NB4 (cell line): ENCODE measurements at regions not wholly inside any gene's neighbourhood (a gene's known extent, or its start where the extent isn't known, plus 50 kb on each side); places are given as distances from the start of the nearest gene placed in this dataset.

Experiments used
- CTCF ChIP-seq: IDR thresholded peaks from one replicate; pipeline ENCODE4 v1.5.1; 2012; ENCODE audit warnings: low read depth, low read length
- MAX ChIP-seq: IDR thresholded peaks from 2 replicates; pipeline ENCODE4 v1.6.1; 2011; ENCODE audit warnings: low read depth, low read length
- MYC ChIP-seq: IDR thresholded peaks from 2 replicates; pipeline ENCODE4 v1.6.1; 2011; ENCODE audit warnings: low read depth, low read length
- POLR2A ChIP-seq: IDR thresholded peaks from 2 replicates; pipeline ENCODE4 v1.6.1; 2011; ENCODE audit warnings: mild to moderate bottlenecking; ENCODE audit not compliant: insufficient read length; ENCODE audit errors: extremely low read depth

- TF ChIP-seq CTCF: no peak
- TF ChIP-seq POLR2A: no peak
- TF ChIP-seq MYC: no peak
- no peak for TF ChIP-seq MAX
Measured at GRCh38 chr4:180512801-180513475, 1730.3 kb upstream of the TENM3 start.
